ENCODE measurements at regions not wholly inside any gene's neighbourhood (a gene's known extent, or its start where the extent isn't known, plus 50 kb on each side); places are given as distances from the start of the nearest gene placed in this dataset.

DNA sequence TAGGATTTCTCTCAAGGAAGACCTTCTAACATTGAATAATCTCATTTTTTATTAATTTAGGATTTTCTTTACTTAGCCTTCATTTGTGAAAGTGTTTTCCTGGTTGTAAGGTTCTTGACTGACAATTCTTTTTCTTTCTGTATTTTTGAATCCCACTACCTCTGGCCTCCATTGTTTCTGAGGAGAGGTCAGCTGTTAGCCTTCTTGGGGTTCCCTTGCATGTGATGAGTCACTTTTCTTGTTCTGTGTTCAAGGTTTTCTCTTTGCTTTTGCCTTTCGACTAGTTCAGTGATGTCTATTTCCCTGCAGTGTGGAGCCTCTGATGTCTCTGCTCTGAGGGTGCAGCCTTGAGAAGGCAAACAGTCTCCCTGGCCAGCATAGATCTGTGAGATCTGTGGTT lies 304.1 kb upstream of the ZNF32 start:
- Mint-ChIP-seq H3K4me1 (ENCODE audit: low read depth) (no peaks in the 10 kb centered on the region), H3K27ac (no peak overlapping the region), H3K4me3 (ENCODE audit: low read depth) (no peak overlapping the region), H3K27me3 (peaks cover 2% of the 10 kb centered on the region), H3K36me3 (ENCODE audit: insufficient read depth) (no peaks in the 10 kb centered on the region), H3K9me3 (ENCODE audit: low read depth) (peaks cover 8% of the 10 kb centered on the region)
- TF ChIP-seq, protein P1, sequence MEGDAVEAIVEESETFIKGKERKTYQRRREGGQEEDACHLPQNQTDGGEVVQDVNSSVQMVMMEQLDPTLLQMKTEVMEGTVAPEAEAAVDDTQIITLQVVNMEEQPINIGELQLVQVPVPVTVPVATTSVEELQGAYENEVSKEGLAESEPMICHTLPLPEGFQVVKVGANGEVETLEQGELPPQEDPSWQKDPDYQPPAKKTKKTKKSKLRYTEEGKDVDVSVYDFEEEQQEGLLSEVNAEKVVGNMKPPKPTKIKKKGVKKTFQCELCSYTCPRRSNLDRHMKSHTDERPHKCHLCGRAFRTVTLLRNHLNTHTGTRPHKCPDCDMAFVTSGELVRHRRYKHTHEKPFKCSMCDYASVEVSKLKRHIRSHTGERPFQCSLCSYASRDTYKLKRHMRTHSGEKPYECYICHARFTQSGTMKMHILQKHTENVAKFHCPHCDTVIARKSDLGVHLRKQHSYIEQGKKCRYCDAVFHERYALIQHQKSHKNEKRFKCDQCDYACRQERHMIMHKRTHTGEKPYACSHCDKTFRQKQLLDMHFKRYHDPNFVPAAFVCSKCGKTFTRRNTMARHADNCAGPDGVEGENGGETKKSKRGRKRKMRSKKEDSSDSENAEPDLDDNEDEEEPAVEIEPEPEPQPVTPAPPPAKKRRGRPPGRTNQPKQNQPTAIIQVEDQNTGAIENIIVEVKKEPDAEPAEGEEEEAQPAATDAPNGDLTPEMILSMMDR (IDR thresholded peaks at IDR 0.05; ENCODE audit: unreplicated experiment) = no peak
- DNase-seq (ENCODE audit: low spot score, unreplicated experiment) = no peak

GRCh38 chr10:43949351-43949750 lies 300.7 kb upstream of the ZNF32 start:
- no peak for DNase-seq (ENCODE audit: low spot score, unreplicated experiment)
- TF ChIP-seq, protein P1 (IDR thresholded peaks at IDR 0.05; ENCODE audit: unreplicated experiment) = no peak
- H3K27me3 Mint-ChIP-seq = peaks cover 2% of the 10 kb centered on the region
- H3K4me3 Mint-ChIP-seq (ENCODE audit: low read depth) = no peak overlapping the region
- no peak overlapping the region for H3K27ac Mint-ChIP-seq
- no peaks in the 10 kb centered on the region for H3K36me3 Mint-ChIP-seq (ENCODE audit: insufficient read depth)
- peaks cover 8% of the 10 kb centered on the region for H3K9me3 Mint-ChIP-seq (ENCODE audit: low read depth)
- no peaks in the 10 kb centered on the region for H3K4me1 Mint-ChIP-seq (ENCODE audit: low read depth)

GRCh38 chr10:43946445-43946844 lies 297.8 kb upstream of the ZNF32 start:
- DNase-seq (ENCODE audit: low spot score, unreplicated experiment) = no peak
- no peak overlapping the region for H3K4me3 Mint-ChIP-seq (ENCODE audit: low read depth)
- no peaks in the 10 kb centered on the region for H3K36me3 Mint-ChIP-seq (ENCODE audit: insufficient read depth)
- no peak overlapping the region for H3K27ac Mint-ChIP-seq
- H3K27me3 Mint-ChIP-seq = peaks cover 5% of the 10 kb centered on the region
- no peaks in the 10 kb centered on the region for H3K4me1 Mint-ChIP-seq (ENCODE audit: low read depth)
- TF ChIP-seq, protein P1 (IDR thresholded peaks at IDR 0.05; ENCODE audit: unreplicated experiment) = no peak
- H3K9me3 Mint-ChIP-seq (ENCODE audit: low read depth) = peaks cover 3% of the 10 kb centered on the region

- Mint-ChIP-seq H3K9me3 (ENCODE audit: low read depth) (peaks cover 3% of the 10 kb centered on the region), H3K36me3 (ENCODE audit: insufficient read depth) (no peaks in the 10 kb centered on the region), H3K4me1 (ENCODE audit: low read depth) (no peaks in the 10 kb centered on the region), H3K27me3 (peaks cover 6% of the 10 kb centered on the region), H3K4me3 (ENCODE audit: low read depth) (no peak overlapping the region), H3K27ac (no peak overlapping the region)
- no peak for DNase-seq (ENCODE audit: low spot score, unreplicated experiment)
- TF ChIP-seq, protein P1 (IDR thresholded peaks at IDR 0.05; ENCODE audit: unreplicated experiment) = no peak
Measured at GRCh38 chr10:43945908-43946307, 297.2 kb upstream of the ZNF32 start.

DNA sequence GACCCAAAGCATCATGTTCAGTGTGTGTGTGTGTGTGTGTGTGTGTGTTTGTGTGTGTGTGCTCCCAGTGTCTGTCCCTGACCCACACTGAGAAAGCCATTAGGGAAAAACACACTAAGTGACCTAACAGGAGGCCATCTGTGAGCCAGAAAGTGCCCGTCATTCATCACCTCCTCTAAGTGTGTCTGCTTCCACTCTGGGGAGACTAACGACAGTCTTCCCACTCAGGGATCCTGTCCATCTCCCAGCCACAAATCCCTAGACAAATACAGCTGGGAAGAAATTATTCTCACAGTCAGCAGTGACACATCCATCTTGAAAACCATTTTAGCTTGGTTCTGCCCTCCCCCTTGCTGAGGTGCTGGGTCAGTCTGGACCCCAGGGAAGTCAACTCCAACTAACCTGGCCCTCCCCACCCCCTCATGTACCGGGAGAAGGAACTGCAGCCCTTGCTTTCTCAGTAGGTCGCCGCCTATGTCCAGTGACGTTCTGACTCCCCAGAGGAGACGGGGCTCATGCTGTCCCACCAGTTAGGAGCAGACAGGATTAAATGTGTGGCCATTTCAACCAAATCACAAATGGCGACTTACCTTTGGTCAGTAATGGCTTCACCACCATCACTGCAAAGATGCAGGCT lies 296.5 kb upstream of the ZNF32 start:
- no peak for DNase-seq (ENCODE audit: low spot score, unreplicated experiment)

More for the DNA sequence above, 296.5 kb upstream of the ZNF32 start:
- TF ChIP-seq, protein P1 (IDR thresholded peaks at IDR 0.05; ENCODE audit: unreplicated experiment) = no peak
- H3K4me1 Mint-ChIP-seq (ENCODE audit: low read depth) = no peaks in the 10 kb centered on the region
- H3K36me3 Mint-ChIP-seq (ENCODE audit: insufficient read depth) = no peaks in the 10 kb centered on the region
- H3K27ac Mint-ChIP-seq = no peak overlapping the region
- peaks cover 6% of the 10 kb centered on the region for H3K27me3 Mint-ChIP-seq
- no peak overlapping the region for H3K4me3 Mint-ChIP-seq (ENCODE audit: low read depth)
- H3K9me3 Mint-ChIP-seq (ENCODE audit: low read depth) = peaks cover under 1% of the 10 kb centered on the region
